Embryonic facial prominence (tissue), 1 donor: ENCODE measurements at regions not wholly inside any gene's neighbourhood (a gene's known extent, or its start where the extent isn't known, plus 50 kb on each side); places are given as distances from the start of the nearest gene placed in this dataset.

Source experiments
- DNase-seq: peaks from one replicate; pipeline ENCODE4 v3.0.0-alpha.2; 2016; ENCODE audit errors: extremely low spot score

DNA sequence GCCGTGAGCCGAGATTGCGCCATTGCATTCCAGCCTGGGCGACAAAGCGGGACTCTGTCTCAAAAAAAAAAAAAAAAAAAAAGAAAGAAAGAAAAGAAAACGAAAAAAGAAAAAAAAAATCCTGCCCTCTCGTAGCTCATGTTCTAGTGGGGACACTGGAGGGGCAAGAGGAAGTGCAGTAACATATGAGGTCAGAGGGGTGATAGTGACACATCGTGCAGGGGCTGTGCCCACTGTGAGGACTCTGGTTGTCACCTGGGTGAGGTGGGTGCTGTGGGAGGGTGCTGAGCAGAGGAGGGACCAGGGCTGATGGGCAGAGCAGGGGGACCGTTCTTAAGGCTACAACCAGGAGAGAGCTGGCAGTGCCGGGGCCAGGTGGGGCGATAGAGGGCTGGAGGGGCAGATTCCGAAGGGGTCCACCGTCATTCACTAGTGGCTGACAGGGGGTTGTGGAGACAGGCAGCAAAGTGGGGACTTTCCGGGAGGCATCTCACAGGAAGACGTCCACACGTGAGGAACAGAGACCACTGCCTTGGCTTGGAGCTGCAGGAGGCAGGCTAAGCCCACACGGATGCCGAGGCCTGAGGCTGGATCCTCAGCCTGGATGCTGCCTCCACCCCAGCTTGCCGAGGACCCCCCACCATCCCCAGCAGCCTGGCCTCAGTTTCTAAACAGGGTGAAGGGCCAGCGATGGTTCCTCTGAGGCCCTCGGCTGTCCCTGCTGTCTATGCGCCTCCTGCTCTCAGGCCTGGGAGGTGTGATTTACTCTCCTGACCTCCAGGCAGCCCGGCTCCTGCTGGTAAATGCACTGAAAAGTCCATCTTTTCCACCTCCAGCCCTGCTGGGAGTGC, 154.3 kb upstream of the IQSEC1 start:
- DNase-seq = no peak

DNA sequence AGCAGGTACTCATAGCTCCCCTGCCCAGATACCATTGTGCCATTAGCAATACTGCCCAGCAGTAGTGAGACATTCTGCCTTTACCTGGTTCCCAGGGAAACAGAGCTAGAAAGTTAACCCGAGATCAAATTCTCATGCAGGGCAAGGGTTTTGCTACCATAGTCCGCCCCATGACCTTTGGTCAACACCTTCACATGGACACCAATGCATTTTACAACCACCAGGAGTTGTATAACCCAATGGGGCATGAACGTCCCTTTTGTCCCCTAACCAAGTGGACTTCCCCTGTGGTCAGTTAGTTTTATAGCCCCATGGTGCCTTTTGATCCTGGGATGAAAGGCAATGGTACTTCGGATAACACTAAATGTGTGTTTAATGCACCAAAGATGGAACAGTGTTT, 151.7 kb upstream of the IQSEC1 start:
- DNase-seq = no peak

DNA sequence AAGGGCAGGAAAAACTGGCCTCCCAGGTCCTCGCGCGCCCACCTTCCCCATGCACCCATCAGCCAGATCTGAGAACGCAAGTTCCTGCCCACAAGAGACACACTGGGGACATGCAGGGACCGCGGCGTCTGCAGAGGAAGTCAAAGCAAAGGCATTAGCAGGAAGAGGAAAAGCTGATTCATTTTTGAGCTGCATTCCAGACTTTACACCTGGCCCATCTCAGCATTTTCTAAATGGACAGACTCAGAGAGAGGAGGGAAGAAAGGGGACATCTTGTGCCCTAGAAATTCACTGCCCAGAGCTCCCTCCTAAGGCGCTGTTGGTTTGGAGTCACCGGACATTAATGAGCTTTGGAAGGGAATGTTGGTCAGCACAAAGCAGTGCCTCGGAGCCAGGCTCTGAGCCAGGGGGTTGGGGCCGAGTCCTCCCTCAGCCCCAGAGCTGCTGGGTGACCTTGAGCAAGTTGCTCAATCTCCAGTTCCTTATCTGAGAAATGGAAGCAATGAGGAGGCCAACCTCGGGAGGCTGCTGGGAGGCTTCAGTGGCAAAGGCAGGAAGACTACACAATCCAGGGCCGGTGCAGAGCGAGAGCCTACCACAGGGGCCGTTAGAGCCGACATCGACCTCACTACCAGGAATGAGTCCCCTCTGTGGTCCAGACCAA, 150.5 kb upstream of the IQSEC1 start:
- DNase-seq = no peak

DNA sequence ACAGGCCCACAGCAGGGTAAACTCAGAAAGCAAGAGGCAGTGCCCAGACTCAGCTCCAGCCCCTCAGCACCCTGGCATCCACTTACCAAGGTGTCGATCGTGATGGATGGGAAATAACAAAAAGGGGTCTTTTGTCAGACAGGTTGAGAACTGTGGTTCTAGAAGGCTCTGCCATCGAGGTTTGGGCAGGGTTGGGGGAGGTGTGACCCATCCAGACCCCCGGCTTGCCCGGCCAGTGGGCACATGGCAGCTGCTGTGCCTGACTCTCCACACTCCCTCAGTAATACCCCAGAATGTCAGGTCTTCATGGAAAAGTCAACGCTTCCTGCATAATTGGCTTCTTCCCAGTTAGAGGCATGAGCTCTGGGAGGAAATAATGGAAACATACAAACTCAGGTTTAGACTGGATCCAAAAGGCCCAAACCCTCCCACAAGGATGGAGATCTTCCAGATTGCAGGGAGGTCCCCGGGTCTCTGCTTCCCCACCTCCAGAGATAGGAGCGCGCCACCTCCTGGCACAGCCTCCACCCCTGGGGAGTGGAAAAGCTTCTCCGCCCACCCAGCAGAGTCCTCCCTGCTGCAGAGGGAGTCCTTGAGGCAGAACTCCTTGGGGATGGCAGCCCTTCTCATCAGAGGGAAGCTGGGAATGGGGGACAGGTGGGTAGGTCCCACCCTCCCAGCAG, 149.8 kb upstream of the IQSEC1 start:
- no peak for DNase-seq

DNA sequence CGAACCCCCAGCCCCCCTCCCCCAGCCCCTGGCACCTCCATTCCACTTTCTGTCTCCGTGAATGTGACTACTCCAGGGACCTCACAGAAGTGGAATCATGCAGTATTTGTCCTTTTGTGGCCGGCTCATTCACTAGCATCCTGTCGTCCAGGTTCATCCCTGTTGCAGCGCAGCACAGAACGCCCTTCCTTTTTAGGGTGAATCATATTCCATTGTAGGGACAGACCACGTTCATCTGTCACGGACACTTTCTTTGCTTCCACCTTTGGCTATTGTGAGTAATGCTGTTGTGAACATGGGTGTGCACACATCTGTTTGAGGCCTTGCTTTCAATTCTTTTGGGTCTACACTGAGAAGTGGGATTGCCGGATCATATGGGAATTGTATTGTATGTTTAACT, 148.9 kb upstream of the IQSEC1 start:
- DNase-seq = no peak

DNA sequence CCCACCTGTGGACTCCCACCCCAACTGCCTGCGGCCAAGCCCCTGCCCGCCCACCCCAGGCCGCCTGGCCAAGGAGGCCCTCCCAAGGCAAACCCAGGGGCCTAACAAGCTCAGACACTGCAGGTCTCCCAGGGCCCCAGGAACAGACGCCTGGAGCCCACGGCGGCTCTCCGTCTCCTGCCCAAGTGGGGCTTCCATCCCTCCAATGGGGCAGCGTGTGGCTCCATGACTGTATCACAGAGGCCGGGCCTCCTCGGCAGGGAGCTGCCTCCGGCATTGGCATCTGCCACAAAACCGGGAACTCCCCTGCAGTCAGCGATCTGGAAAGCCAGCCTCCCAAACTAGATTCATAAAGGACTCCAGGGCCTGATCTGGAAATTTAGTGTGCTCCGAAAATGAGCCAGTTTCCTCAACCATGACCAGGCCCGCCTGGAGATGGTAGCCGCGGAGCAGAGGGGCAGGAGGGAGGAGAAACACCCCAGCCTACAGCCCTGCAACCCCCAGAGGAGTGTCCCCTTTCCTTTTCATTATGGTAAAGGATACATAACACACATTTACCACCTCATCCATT, 148.3 kb upstream of the IQSEC1 start:
- no peak for DNase-seq

DNA sequence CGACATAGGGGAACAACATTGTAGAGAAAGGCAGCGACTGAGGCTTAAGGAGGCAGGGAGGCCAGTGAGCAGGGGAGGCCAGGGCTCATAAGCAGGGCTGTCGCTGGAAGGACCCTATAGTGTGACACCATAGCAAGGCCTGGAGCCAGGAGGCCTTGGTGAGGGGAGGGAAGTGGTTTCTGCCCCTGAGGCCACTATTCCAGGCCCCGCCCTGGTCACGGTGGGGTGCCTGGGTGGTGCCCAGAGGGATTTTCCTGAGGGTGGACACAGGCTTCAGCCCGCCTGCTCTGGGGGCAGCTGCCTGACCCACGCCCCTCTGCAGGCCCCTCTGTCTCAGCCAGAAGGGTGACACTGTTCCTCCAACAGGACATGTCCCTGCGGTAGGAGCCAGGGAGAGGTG, 147.8 kb upstream of the IQSEC1 start:
- DNase-seq = no peak

DNA sequence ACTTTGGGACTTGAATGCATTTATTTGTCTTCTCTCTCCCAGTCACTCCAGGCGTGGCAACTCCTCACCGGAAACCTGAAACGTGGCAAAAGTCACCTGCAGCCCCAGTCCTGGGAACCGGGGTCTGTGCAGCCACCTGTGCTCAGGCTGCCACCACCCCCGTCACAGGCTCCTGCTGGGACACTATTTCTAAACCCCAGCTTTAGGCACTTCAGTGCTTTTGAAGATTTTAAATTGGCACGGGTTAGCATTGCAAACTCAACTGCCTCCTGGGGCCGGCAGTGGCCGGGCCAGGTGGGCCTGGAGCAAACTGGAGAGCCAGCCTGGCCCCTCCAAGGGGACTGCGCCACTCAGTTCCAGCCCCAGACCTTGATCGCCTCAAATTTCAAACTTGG, 146.7 kb upstream of the IQSEC1 start:
- no peak for DNase-seq

DNA sequence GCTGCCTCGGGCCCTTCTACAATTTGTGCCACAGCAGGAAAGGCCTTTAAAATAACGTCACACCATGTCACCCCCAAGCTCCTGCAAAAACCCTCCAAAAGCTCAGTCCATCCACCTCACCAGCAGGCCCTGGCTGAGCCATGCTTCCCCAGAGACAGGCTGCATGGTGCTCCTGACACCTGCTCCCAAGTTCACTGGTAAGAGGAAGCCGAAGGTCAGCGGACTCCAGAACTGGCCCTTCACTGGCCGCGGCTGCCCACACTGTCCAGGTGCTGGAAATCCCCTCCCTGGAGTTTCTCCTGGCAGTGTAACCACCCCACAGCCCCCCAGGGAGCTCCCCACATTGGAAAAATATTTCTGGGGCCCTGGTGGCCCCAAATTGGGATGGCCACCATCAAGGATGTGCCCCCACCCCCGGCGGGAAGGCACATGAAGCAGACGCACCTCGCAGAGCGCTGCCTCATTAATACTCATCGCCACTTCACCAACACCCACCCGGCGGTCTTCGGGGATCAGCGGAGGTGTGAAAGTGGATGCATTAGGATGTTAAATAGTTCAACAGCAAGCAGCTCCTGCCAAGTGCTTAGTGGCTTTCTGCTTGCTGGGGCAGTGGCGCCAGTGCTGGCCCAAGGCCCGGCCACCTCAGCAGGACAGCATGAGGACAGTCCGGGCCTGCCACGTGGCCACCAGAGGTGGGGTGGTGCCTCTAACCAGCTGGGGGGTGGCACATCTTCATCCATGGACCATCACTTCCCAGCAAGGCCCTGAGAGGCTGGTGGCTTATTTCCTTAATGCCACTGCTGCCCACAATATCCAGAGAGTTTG, 146.1 kb upstream of the IQSEC1 start:
- DNase-seq = no peak

DNA sequence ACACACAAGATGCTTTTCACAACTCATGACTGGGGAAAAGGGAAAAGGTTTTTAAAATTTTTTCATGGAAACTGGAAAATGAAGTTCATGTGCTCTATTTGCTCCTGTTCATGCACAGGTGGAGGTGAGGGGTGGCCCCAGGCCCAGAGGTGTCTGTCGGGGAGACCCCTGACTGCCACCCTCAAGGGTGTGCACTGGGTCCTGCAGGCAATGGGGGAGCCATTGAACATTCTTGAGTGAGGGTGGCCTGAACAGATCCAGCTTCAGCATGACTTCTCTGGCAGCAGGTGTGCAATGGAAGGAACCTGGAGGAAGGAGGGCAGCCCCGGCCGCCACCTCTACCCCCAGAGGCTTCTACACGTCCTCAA, 145.3 kb upstream of the IQSEC1 start:
- no peak for DNase-seq

DNA sequence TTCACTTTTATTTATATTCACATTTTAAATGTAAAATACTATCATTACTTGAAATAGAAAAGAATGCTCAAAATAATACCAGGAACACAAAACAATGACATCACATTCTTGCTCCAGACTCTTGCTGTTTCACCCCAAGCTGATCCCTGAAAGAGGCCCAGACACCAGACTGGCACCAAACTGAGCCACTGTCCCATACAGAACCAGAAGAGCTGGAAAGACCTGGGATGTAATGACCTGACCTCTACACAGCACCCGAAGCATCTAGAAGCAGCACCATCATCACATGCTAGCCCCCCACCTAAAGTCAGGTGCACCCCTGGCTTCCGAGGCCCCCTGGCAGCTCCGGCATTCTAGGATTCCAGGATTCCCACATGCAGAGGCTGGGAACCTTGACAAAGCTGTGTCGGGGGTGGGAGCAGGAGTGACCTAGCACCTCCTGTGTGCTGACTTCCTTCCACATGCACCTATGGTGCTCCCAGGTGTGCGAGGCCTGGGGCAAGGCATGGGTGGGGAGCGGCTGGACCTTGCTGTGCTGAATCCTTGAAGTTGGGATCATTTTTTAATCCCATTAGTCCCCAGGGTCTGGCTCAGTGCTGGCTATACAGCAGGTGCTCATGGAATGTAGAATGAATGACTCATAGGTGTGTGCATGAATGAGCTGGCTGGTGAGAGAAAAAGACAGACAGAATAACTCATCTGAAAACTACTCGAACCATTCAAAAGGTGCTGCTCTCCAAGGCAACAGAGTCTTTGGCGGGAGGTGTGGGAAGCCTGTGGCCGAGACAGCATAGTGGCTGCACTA, 144.7 kb upstream of the IQSEC1 start:
- DNase-seq = no peak

DNA sequence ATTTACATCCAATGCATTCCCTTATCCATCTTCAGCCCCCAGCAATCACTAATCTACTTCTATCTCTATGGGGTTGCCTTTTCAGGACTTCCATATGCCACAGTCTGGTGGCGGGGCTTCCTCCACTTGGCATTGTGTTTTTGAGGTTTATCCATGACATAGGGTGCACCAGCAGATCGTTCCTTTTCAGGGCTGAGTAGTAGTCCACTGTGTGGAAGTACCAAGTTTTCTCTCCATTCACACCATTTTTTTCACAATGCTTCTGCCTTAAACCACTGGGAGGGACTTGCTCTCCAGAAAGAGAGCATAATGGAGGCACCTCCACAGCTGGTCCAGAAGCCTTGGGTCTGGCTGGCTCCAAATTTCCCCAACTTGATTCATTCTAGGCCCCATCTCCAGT, 144.0 kb upstream of the IQSEC1 start:
- DNase-seq = no peak

DNA sequence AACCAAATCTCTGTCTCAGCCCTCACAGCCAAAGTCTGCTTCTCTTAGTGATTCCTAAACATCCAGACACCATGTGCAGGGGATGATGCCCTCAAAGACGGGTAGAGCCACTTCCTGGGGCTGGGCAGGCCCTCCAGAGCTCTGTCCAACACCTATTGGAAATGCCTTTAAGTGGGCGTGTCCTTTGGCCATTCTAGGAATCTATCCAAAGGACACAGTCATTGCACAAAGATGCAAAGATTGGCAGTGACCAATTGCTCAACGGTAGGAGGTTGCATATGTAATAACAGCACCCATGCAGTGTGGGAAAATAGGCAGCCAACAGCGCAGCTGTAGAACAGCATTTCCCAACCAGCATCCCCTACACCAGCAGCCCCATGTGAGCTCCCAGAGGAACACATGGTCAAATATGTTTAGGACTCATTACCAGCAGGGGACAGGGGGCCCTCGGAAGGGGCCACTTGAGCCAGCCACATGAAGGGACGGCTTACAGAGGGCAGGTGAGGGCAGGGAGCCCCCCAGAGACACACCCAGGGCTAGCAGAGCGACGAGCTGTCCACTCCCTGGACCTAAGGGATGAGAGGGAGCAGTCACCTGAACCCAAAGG, 142.8 kb upstream of the IQSEC1 start:
- DNase-seq = no peak

DNA sequence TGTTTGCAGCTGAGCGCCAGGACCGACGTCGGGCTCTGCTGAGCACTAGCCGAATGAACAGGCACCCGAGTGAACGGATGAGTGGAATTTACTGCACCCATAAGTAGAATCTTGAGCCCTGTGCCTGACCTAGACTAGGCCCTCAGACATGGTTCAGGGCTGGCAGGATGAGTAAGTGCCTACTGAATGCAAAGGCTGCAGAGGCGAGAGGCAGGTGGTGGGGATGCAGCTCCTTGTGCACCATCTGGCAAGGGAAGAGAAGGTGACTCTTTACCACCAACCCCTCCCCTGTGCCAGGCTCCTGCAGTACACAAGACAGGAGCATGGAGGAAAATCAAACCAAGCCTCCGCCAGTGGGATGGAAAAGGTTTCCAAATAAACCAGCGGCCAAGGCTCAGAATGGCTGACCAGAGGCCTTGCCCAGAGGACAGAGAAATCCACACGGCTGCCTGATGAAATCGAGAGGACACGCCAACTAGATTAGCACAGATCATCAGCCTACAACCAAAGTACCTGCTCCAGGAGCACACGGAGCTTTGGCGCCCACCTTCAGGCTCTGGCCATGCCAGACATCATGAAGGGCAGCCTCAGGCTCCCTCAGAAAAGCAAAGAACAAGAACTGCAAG, 141.7 kb upstream of the IQSEC1 start:
- no peak for DNase-seq

DNA sequence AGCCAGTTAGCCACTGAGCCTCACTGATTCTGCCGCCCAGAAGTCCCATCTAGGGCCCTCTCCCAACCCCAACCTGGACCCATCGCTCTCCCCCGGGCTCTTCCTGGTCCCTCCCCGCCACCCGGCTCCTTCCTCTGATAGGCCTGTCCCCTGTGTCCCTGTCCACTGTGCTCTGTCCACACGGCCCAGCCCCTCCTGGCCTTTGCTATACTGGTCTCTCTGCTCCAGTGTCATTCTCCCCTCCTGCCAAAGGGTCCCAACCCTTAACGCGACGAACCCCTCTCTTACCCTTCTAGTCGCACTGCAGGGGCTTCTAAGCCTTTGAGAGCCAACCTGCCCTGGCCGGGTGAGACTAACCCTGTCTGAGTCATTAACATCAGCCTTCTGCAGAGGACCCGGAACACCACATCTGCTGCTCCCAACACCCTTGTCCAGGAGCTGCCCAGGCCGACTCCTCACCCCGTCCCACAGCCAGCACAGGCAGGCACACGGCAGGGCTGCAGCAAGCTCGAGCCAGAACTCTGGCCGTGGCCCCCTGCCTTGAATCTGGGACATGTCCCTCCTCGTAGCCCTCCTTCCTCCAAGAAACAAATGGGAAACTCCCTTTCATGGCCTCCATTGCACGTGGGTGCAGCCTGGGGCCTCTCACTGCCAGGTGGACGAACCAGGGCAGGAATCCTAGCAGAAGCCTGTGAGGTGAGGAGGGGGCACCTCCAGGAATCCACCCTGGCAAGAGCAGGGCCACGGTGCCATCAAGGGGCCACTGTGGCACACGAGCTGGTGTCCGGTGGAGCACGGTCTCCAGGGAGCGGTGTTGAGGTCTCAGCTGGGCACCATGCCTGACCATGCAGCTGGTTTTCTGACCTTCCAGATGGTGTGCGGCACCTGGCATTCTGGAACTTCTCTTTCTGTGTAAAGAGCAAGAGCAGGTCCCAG, 140.9 kb upstream of the IQSEC1 start:
- no peak for DNase-seq

DNA sequence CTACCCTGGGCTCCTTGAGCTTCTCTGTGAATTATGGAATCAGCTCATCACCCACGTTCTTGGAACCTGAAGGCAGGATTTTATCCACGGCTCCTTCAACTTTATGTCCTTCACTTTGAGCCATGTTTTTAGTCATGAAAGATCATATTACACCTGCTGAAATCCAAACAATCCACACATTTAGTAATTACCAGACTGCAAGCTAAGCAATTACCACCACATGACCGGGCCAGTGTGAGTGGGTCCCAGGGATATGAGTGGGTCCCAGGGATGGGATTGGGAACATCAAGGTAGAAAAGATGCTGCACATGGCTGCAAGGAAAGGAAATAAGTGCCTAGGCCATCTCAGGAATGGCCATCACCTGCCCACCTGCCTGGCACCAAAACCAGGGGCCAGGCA, 140.3 kb upstream of the IQSEC1 start:
- no peak for DNase-seq

DNA sequence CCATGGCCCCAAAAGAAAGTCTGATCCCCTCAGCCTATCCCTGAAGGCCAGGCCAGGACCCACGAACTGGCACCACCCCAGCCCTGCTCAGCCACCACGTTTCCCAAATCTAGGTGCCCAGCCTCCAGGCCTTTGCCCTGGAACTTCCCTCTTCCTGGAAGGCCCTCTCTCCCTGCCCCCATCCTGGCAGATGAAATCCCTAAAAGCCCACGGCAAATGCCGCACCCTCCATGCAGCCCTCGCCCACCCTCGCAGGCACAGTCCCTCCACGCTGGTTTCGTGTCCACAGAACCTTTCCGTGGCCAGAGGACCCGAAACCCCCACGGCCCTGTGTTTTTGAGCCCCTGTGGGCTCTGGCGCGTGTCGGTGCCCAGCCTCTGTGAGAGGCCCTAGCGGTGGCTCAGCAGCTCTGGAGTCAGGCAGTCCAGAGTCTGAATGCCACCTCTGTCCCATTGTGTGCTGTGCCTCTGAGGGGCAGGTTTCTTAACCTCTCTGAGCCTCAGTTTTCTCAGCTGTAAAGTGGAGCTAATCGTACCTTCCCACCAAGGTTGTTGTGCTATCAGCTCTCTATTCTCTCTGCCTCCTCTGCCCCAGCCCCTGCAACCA, 138.5 kb upstream of the IQSEC1 start:
- no peak for DNase-seq

DNA sequence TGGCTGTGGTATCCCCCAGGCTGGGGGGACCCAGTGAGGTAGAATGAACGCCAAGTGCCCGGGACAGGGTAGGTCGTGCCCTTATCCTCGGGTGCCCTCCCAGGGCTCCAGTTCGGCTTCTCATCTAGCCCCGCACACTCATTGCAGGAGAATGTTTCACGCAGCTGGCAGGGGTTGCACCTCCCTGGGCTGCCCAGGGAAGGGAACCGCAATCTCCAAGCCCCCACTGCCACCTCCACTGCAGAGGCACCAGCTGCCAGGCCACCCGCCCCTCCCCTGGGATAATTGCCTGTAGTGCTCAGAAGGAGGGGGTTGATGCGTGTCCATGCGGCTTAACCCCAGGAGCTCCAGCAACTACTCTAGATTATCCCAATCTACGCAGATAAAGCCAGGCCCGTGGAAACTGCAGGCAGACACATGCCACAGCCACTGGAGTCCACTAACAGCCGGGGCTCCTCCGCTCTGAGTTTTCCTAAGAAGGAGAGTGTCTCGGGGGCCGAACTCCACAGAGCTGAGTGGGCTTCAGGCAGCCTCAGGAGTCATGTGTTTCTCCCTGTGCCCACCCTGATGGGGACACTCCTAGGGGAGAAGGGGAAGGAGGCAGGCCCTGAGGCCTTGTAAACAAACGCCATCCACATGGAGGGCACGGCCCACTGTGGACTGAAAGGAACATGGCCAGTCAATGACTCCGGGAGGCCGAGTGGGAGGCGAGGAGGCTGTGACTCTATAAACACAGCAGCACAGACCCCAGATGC, 137.2 kb upstream of the IQSEC1 start:
- no peak for DNase-seq
